Stomach (tissue), 4 donors: ENCODE measurements at regions not wholly inside any gene's neighbourhood (a gene's known extent, or its start where the extent isn't known, plus 50 kb on each side); places are given as distances from the start of the nearest gene placed in this dataset.
"Not testable (repeated sequence)": the region's sequence is repeated elsewhere in the genome, so short reads cannot be mapped to it uniquely, and the experiment has no call there.

Experiments used
- EP300 ChIP-seq: sonication (generic); formaldehyde crosslinking; IDR thresholded peaks from one replicate; pipeline ENCODE4 v1.6.1; 2017; ENCODE audit warnings: antibody characterized with exemption
- POLR2AphosphoS5 ChIP-seq, 3 donors: sonication (generic); formaldehyde crosslinking; IDR thresholded peaks; one replicate each; pipeline ENCODE4 v1.6.1; 2016; ENCODE audit warnings: antibody characterized with exemption in 3 of 3
- TF ChIP-seq, protein P1 (sequence below), 7 experiments: fragments of 450-650 bp in 4 of 7; fragments of 200-600 bp in 3 of 7; sonication (generic) in 3 of 7; IDR thresholded peaks; one replicate each; pipeline ENCODE4 v1.5.1; 2016 to 2019; ENCODE audit warnings: antibody characterized with exemption in 7 of 7, control low read depth in 2 of 7, mild to moderate bottlenecking in 1 of 7

DNA sequence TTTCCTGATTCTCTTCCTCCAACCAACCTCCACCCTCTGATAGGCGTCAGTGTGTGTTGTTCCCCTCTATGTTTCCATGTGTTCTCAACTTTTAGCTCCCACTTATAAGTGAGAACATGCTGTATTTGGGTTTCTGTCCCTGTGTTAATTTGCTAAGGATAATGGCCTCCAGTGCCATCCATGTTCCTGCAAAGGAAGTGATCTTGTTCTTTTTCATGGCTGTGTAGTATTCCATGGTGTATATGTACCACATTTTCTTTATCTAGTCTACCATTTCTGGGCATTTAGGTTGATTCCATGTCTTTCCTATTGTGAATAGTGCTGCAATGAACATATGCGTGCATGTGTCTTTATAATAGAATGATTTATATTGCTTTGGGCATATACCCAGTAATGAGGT is 107.1 kb upstream of the CPHXL start:
- TF ChIP-seq, protein P1, sequence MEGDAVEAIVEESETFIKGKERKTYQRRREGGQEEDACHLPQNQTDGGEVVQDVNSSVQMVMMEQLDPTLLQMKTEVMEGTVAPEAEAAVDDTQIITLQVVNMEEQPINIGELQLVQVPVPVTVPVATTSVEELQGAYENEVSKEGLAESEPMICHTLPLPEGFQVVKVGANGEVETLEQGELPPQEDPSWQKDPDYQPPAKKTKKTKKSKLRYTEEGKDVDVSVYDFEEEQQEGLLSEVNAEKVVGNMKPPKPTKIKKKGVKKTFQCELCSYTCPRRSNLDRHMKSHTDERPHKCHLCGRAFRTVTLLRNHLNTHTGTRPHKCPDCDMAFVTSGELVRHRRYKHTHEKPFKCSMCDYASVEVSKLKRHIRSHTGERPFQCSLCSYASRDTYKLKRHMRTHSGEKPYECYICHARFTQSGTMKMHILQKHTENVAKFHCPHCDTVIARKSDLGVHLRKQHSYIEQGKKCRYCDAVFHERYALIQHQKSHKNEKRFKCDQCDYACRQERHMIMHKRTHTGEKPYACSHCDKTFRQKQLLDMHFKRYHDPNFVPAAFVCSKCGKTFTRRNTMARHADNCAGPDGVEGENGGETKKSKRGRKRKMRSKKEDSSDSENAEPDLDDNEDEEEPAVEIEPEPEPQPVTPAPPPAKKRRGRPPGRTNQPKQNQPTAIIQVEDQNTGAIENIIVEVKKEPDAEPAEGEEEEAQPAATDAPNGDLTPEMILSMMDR (IDR thresholded peaks at IDR 0.05): not testable (repeated sequence)
- not testable (repeated sequence) for TF ChIP-seq POLR2AphosphoS5 (IDR thresholded peaks at IDR 0.05); EP300
